HG02588 (cell line): ENCODE measurements at regions not wholly inside any gene's neighbourhood (a gene's known extent, or its start where the extent isn't known, plus 50 kb on each side); places are given as distances from the start of the nearest gene placed in this dataset.

ENCODE experiments used
- ATAC-seq: cut with Tn5 transposase; IDR thresholded peaks from one replicate; pipeline ENCODE4 v1.9.1; 2021; ENCODE audit warnings: mild to moderate bottlenecking, moderate library complexity; ENCODE audit not compliant: unreplicated experiment

GRCh38 chr3:102599819-102600576 is 165.2 kb downstream of the ZPLD1 start:
- no peak for ATAC-seq

- no peak for ATAC-seq
Observed at GRCh38 chr3:102605153-102605552, 170.3 kb downstream of the ZPLD1 start.

GRCh38 chr3:102608875-102609274 is 174.1 kb downstream of the ZPLD1 start:
- ATAC-seq = no peak

- no peak for ATAC-seq
Observed at GRCh38 chr3:102614021-102614569, 179.3 kb downstream of the ZPLD1 start.

- no peak for ATAC-seq
Observed at GRCh38 chr3:102614585-102614984, 179.8 kb downstream of the ZPLD1 start.

GRCh38 chr3:102617381-102617780 is 182.6 kb downstream of the ZPLD1 start:
- no peak for ATAC-seq

GRCh38 chr3:102619361-102619760 is 184.5 kb downstream of the ZPLD1 start:
- no peak for ATAC-seq

GRCh38 chr3:102629943-102630342 is 195.1 kb downstream of the ZPLD1 start:
- ATAC-seq = no peak

- no peak for ATAC-seq
Observed at GRCh38 chr3:102630531-102630930, 195.7 kb downstream of the ZPLD1 start.

GRCh38 chr3:102643546-102643945 is 208.7 kb downstream of the ZPLD1 start:
- no peak for ATAC-seq

- ATAC-seq = no peak
Observed at GRCh38 chr3:102646557-102646956, 211.7 kb downstream of the ZPLD1 start.

- no peak for ATAC-seq
Observed at GRCh38 chr3:102660653-102661052, 225.8 kb downstream of the ZPLD1 start.

GRCh38 chr3:102661707-102662497 is 227.1 kb downstream of the ZPLD1 start:
- no peak for ATAC-seq

GRCh38 chr3:102662498-102662772 is 227.6 kb downstream of the ZPLD1 start:
- no peak for ATAC-seq

GRCh38 chr3:102664126-102664525 is 229.3 kb downstream of the ZPLD1 start:
- no peak for ATAC-seq

- ATAC-seq = no peak
Observed at GRCh38 chr3:102665183-102665582, 230.4 kb downstream of the ZPLD1 start.

- no peak for ATAC-seq
Observed at GRCh38 chr3:102668247-102668646, 233.4 kb downstream of the ZPLD1 start.

- no peak for ATAC-seq
Observed at GRCh38 chr3:102670986-102671385, 236.2 kb downstream of the ZPLD1 start.

GRCh38 chr3:102672305-102672704 is 237.5 kb downstream of the ZPLD1 start:
- no peak for ATAC-seq

- peak; percentile 86 for ATAC-seq
Observed at GRCh38 chr3:102673271-102674115, 238.7 kb downstream of the ZPLD1 start.

- ATAC-seq = no peak
Observed at GRCh38 chr3:102674284-102674683, 239.5 kb downstream of the ZPLD1 start.
